Non-pigmented ciliary epithelial cell (primary cell): ENCODE measurements at regions not wholly inside any gene's neighbourhood (a gene's known extent, or its start where the extent isn't known, plus 50 kb on each side); places are given as distances from the start of the nearest gene placed in this dataset.

Source experiments
- DNase-seq: peaks from one replicate; pipeline ENCODE4 v3.0.0-alpha.2; 2010; ENCODE audit warnings: low read depth

DNA sequence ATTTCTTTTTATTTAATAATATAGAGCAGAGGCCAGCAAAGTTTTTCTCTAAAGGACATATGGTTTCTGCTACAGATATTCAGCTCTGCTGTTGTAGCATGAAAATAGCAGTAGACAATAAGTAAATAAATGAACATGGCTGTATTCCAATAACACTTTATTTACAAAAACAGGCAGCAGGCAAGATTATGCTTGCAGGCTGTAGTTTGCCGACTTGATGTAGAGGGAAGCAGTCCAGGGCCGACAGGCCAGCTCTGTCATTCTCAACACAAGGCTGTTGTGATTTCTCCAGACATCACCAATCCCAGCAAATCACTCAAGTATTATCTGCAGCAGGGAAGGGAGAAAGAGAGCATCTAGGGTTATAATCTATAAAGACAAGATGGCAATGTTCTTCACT lies 1062.5 kb upstream of the PCDH9 start:
- DNase-seq: no peak

DNA sequence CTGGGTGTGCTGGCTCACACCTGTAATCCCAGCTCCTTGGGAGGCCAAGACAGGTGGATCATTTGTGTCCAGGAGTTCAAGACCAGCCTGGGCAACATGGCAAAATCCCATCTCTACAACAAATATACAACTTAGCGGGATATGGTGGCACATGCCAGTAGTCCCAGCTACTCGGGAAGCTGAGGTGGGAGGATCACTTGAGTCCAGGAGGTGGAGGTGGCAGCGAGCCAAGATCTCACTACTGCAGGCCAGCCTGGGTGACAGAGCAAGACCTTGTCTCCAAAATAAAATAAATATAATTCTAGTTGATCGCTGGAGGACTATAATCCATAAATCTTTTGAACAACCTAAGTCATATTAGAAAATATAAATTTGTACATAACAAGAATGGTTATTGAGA lies 1061.5 kb upstream of the PCDH9 start:
- DNase-seq: no peak

DNA sequence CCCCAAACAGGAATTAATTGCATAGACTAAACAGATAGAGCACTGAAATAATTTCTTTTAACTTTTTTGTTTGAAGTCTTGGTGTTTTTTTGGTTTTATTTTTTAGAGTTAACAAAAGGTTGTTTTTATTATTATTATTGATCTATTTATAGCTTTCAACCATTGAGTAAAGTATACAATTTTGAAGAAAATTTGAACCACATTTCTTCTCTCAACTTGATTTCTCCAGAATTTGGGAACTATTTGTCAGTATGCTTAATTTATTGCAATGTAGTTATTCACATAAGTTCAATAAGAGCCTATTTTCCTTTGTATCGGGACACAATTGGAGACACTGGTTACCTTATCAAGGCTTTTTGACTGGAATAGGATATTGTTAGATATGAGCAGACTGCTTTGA lies 1045.6 kb upstream of the PCDH9 start:
- no peak for DNase-seq

DNA sequence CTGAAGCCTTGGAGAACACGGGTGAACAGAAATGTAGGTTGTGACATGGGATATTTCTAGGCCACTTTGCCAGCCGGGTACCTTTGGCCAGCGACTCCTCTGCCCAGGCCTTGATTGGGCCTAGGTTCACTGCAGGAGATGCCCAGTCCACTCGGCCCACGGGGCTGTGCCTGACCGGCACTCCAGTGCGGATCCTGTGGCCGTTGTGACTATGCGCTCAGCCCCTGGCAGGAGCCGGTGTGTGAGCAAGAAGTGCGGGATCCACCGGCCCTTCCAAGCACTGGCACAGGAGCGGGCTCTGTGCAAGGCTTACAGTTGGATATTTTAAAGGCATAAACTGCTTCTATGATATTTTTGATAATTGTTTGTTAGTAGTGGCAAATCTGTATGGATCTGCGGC lies 1042.5 kb upstream of the PCDH9 start:
- DNase-seq: no peak

DNA sequence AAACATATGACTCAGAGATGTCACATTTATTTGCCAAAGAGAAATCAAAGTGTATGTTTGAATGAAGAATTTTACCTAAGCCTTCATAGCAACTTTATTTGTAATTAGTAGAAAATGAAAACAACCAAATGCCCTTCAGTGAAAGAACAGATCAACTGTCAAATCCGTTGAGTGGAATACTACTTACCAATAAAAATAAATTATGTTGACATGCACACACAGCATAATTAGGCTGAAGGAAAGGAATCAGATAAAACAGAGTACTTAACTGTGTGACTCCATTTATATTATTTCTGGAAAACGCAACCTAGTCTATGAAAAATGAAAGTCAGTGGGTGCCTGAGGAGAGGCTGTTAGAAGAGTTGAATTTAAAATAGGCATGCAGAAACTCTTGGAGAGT lies 1034.6 kb upstream of the PCDH9 start:
- DNase-seq: no peak

DNA sequence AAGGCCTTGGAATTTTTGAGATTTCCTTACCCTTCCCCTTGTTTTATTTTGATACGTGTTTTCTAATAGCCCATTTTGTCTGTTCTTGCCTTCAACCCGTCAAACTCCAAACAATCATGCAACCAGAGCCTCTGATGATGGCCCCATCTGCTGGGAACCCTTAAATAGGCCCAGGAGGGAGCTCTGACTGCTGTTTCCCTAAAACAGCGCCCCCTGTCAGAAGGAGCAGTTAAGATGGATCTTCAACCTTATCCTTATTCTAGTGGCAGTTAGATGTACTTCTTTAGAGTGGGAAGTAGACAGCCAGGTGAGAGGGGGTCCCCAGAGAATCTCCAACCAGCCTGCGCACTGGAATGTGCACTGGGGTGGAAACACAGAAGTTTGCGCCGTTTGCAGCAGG lies 1031.0 kb upstream of the PCDH9 start:
- DNase-seq: no peak

DNA sequence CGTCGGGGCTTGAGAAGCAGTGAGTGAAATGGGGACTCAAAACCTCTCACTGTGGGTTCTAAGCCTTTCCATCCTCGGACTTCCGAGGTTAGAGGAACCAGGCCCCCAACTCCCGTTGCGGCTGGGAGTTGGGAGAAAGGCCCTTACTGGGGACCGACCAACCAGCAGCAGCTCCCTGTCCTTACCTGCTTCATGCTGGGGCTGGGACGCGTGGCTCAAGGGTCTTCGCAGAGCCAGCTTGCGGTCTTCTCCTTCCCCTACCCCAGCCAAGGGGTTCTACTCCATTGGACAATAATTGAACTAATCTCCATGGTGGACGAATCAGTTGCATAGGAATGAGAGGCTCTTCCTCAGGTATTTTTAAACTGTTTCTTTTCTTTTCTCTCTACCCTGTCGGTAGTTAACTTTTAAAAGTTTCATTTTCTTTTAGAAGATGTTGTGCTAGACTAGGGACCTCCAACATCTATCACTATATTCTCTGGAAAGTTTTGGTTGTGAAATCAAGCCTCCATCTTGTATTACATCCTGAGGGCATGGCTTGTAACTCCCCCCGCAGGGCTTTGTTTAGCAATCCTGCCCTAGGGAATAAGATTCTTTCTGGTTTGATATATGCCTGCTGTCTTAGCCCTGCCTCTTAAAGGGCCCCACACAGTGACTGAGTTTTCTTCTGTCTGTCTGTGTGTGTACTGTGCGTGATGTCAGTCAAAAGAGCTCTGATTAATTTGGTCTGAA lies 1027.1 kb upstream of the PCDH9 start:
- no peak for DNase-seq

DNA sequence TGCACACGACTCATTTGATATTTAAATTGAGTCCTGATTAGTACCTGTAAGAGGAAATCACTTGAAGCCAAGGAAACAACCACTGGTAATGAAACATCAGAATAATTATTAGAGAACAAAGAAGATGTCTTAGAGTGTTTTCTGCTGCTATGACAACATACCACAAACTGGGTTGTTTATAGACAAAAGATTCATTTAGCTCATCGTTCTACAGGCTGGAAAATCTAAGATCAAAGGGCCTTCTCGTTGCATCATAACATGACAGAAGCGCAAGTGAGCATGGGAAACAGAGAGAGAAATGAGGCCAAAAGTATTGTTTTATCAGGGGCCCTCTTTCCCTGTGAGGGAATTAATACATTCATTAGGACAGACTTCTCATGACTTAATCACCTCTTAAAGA lies 1024.0 kb upstream of the PCDH9 start:
- DNase-seq: no peak

DNA sequence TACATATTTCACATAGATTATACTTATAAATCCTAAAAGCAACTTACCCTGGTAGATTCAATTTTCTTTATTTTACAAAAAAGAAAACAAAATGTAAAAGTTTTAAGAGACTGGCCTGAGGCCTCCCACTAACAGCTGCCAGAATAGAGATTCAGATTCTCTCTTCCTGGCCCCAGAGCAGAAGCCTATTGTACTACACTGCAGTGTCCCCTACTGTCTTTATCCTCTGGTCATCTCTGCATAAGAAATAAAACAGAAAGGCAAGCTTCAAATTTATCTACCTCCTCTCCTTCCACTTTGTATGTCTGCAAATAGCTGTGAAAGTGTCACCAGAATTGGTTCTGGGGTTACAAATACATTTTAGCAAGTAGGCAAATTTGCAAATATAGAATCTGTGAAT lies 1004.1 kb upstream of the PCDH9 start:
- no peak for DNase-seq

DNA sequence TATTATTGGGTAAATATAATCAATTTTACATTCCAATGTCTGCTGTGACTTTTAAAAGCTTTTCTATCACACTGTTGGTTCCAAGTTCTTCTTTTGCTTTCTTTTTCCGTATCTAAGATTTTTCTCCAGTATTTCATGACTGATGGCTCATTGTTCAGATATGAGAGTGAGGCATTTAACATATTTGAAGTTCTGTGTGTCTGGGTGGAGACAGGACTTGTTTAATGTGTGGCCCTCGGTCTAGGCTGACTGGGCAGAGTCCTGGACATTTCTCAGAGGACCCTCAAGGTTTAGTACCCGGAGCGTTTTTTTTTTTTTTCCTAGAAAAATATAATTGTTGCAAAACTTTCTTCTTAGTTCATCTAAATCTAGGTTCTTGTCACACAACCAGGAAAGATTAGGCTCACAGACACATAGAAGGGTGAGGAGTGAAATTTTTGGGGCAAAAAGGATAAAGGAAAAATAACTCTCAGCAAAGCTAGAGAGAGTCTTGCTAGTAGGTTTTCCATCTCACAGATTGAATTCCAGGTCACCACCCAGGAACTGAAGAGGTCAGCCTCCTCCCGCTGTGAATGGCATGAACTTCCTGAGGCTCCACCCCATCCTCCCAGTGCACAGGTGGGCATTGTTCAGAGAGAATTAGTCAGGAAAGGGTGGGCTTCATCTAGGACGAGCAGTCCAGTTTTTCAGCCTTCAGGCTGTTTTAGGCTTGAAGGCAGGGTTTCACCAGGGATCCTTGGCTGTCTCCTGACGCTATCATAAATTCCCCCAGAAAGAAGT lies 1002.4 kb upstream of the PCDH9 start:
- DNase-seq: peak; percentile 15

DNA sequence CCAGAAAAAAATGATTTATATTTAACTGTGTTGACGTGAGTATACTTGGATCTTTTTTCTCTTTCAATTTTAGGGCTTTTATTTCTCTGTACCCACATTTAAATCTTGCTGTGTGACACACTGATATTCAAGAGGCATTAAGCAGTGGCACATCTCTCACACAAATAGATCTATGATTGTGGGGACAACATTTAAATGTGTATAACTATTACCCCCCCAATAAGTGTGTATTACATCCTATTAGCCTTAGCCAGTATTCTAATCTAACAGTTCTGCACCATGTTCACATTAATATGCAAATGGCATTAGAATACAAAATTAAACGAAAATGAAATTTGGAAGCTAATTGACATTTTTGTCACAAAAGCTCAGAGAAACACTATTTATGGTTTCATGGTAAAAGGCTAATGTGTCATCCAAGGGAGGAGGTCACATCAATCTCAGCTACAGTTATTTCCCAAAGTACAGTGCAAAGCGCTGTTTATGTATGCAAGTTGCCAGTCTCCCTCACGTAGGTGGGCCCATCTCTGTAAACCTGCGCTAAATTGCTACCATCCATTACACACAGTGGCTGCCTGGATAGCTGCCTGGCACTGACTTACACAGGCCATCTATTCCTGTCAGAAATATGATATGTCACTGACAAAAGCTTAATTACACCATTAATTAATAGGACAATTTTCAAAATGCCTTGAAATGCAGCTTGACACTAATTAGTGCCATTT lies 984.7 kb upstream of the PCDH9 start:
- no peak for DNase-seq

DNA sequence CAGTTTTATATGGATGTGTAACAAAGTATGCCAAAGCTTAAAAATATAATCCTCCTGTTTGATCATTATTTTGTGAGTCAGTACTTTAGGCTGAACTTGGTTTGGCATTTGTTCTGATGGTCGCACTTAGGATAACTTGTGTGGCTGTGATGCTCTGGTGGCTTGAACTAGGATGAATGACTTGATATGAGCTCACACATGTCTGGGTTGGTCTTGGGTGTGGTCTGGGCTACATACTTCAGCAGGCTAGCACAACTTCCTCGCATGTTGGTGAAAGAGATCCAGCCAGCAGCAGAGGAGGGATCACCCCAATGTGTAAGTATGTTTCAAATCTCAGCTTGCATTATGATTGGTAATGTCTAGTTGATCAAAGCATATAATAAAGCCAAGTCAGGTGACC lies 969.1 kb upstream of the PCDH9 start:
- DNase-seq: no peak

DNA sequence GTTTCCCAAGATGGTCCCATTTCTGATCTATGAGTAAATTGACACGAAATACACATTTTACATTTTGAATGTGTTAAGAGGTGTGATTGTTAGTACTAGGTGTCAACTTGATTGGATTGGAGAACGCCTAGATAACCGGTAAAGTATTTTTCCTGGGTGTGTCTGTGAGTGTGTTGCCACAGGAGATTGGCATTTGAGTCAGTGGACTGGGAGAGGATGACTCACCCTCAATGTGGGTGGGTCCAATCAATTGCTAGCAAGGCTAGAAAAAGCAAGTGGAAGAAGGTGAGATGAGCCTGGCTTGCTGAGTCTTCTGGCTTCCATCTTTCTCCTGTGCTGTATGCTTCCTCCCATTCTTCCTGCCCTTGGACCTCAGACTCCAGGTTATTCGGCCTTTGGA lies 960.7 kb upstream of the PCDH9 start:
- peak; percentile 22 for DNase-seq

DNA sequence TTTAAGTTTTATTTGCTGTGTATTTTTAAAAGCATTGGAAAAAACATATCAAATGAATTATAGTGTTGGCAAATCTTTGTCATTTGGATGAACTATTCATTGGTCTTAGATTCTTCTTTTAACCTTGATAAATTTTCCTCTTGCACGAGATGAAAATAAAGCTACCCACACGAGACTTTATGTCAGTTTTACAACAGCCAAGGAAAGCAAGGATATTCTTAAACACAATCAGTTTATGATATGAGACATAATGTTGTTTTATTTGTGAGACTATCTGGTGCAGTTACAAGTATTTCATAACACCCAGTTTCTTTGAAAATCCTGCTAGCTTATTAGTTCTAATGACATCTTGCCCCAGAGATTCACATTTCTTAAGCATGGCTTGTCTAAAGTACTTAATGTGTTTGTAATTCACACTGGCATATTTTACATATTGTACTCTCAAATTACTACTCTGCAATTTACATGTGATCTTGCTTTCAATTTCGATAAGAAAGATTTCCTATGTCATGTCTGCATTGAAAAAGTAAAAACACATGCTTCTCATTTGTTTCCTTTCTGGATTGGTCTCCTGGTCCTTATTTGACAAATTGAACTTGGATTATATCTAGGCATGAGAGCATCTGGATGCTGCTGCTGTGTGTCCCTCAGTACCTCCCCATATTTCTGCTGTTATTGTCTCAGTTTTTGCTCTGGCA lies 955.5 kb upstream of the PCDH9 start:
- DNase-seq: no peak

DNA sequence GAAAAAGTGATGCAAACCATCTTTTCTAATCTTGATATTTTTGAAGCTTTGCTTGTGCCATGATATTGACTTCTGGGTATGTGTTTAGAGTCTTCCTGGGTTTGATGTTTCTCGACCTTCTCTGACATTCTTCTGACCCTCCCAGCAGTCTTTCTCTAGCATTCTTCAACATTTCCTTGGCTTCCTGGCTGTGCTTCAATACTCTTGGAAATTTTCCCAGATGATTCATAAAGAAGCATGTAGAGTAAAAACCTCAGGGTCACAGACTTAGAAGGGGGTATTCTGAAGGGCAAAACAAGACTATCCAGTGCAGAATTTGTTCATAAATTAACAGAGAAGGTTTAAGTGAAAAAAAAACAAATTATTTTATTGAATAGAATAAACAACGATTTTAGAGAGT lies 946.3 kb upstream of the PCDH9 start:
- DNase-seq: peak; percentile 55

DNA sequence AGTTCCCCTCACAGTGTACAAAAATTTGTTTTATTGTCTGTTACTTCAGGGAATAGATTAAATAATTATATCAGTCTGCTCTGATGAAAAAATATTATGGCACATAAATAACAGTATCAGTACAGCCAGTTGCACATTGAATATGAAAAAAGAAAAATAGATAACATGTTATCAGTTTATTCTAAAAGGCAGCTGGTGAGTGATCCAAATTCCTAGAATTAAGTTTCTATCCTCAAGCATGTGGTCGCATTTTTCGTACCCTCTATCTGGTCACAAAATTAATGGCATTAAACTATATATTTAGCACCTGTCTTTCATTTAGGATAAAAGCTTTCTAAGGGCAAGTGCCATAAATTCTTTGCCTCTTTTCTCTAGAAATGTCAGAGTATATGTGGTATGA lies 944.8 kb upstream of the PCDH9 start:
- no peak for DNase-seq

DNA sequence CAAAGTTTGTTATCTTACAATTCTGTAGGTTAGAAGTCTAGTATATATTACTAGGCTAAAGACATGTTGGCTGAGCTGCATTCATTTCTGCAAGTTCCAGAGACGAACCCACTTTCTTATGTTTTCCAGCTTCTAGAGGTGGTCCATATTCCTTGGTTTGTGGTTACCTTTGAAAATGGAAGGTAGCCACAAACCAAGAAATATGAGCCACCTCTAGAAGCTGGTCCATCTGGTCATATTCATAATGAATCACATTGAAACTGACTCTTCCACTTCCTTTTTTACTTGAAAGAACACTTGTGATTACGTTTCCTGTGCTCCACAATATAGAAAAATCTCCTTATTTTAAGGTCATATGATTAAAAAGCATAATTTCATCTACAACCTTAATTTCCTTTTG lies 943.0 kb upstream of the PCDH9 start:
- DNase-seq: peak; percentile 17

DNA sequence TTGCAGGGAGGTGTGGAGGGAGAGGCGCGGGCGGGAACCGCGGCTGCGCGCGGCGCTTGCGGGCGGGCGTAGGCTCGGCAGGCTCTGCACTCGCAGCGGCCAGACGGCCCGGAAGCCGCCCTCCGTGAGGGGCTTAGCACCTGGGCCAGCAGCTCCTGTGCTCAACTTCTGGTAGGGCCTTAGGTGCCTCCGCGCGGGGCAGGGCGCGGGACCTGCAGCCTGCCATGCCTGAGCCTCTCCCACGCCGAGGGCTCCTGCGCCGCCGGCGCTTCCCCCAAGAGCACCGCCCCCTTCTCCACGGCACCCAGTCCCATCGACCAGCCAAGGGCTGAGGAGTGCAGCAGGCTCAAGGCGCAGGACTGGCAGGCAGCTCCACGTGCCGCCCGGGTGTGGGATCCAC lies 940.8 kb upstream of the PCDH9 start:
- DNase-seq: no peak

DNA sequence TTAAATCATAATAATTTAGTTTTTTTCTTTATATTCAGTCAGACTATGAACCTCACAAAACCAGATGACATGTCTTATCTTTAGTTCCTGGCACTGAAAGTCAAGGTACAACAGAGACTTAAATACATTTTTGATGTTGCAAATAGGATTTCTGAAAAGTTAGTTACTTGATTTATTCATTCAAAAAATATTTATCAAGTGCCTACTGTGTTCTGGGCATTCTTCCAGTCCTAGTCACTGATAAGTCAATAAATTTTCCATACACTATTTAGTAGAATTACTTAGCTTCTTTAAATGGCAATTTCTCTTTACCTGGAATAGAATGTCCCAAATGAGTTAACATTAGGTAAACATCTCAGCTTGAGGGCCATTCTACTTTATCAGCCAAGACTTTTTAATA lies 938.3 kb upstream of the PCDH9 start:
- DNase-seq: no peak

DNA sequence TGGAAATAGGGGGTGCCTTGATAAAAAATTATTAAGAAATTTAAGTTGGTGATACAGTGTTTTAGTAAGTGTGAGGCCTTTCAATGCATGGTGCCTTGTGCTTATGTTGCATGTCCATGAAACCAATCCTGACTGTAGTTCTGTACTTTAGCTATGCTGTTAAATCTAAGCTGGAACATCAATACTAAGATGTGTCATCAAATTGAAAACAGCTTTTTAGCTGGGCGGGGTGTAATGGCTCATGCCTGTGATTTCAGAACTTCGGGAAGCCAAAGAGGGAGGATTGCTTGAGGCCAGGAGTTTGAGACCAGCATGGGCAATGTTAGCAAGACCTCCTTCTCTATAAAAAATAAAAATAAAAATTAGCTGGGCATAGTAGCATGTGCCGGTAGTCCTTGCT lies 930.3 kb upstream of the PCDH9 start:
- DNase-seq: no peak

DNA sequence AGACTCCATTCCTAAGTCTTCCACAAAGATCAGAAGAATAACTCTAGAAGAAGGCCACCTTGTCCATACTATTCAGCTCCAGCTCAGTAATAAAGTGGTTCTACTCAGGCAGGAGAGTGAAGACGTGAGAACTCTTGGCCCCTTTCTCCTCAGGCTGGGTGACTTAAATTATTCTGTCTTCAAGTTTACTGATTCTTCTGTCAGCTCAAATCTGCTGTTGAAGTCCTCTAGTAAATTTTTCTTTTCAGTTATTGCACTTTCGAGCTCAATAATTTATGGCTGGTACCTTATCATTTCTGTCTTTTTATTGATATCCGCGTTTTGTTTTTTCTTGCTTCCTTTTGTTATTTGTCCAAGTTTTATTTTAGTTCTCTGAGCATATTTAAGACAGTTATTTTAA lies 922.3 kb upstream of the PCDH9 start:
- no peak for DNase-seq

DNA sequence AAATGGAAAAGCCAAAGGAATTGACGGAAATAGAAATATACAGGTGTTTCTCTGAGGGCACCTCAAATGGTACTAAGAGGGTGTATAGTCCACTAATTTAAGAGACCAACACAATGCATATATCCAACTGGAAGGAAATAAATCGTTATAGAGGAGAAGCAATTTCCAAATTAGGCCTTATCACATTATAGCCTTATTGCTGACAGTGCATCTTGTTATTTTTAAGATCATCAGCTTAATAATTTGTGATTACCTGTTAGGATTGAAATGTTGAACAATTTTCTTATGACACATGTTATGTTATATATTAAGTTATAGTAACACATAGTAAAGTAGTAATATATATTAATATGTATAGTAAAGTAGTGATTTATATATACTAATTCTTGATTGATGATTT lies 915.7 kb upstream of the PCDH9 start:
- no peak for DNase-seq
